HG03025 (cell line): ENCODE measurements at regions not wholly inside any gene's neighbourhood (a gene's known extent, or its start where the extent isn't known, plus 50 kb on each side); places are given as distances from the start of the nearest gene placed in this dataset.
"Not testable (repeated sequence)": the region's sequence is repeated elsewhere in the genome, so short reads cannot be mapped to it uniquely, and the experiment has no call there.

Experiments used
- ATAC-seq: cut with Tn5 transposase; IDR thresholded peaks from one replicate; pipeline ENCODE4 v1.9.1; 2021; ENCODE audit warnings: mild to moderate bottlenecking, moderate library complexity; ENCODE audit not compliant: unreplicated experiment, low FRiP score

DNA sequence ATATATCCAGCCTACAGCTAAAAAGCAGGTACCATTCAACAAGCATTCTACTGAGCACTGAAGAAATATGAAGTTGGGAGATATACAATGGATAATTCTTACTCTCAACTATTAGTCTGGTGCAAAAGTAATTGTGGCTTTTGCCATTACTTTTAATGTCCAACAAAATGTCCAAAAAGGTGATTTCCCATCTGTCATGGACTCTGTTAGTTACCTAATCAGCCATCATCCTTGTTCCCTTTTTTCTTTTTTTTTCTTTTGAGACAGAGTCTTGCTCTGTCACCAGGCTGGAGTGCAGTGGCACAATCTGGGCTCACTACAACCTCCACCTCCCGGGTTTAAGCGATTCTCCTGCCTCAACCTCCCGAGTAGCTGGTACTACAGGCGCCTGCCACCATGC lies 76.6 kb upstream of the MON1B start:
- not testable (repeated sequence) for ATAC-seq

GRCh38 chr16:77116856-77117255 lies 74.1 kb upstream of the MON1B start:
- no peak for ATAC-seq

DNA sequence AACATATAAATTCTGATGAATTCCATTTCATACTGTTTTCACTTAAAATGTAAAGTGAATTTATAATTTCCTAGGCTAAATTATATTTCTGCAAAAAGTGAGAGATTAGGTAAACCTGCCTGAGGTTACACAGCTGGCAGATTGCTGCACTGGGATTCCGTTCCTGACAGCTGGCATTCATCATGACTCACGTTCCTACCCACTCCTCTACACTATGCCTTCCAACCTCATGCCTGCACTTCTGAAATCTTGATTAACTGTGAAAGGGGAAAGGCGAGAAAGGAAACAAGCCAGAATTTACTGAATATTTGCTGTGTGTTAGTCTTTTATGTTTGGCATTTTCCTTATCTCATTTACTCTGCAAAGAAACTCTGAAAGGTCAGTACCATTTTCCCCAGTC lies 73.3 kb upstream of the MON1B start:
- ATAC-seq = no peak

GRCh38 chr16:77131398-77131797 lies 59.6 kb upstream of the MON1B start:
- ATAC-seq = no peak

GRCh38 chr16:77132051-77132618 lies 58.9 kb upstream of the MON1B start:
- ATAC-seq = no peak

GRCh38 chr16:77133706-77134105 lies 57.3 kb upstream of the MON1B start:
- no peak for ATAC-seq

DNA sequence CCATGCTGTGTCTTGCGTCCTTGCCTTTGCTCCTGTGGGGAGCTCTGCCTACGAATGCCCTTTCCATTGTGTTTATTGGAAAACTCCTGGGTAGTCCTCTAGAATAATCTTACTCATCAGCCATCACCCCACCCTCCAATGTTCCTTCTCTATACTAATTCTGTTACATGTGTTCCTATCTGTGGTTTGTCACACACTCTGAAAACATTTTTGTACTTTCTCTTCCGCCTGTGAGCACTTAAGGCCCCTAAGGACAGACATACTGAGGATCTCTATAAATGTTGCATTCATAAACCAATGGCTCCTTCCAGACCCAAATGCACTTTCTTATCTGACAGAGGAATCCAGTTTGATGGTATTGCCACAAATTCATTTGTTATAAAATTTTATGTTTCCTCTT lies 53.9 kb upstream of the MON1B start:
- ATAC-seq = no peak
